NT2/D1 (cell line): ENCODE measurements at regions not wholly inside any gene's neighbourhood (a gene's known extent, or its start where the extent isn't known, plus 50 kb on each side); places are given as distances from the start of the nearest gene placed in this dataset.
"Not testable (repeated sequence)": the region's sequence is repeated elsewhere in the genome, so short reads cannot be mapped to it uniquely, and the experiment has no call there.

Experiments used
- DNase-seq: peaks from one replicate; pipeline ENCODE4 v3.0.0-alpha.2; 2011; ENCODE audit warnings: low read depth, low spot score
- H3K27me3 ChIP-seq: 2 replicates; pipeline ENCODE4 v1.6.0; 2011; ENCODE audit warnings: mild to moderate bottlenecking; ENCODE audit not compliant: insufficient read length, insufficient read depth
- H3K36me3 ChIP-seq: 2 replicates; pipeline ENCODE4 v1.6.1; 2011; ENCODE audit warnings: mild to moderate bottlenecking, low read length, mixed read lengths; ENCODE audit not compliant: insufficient read depth, insufficient read length
- H3K4me1 ChIP-seq: 2 replicates; pipeline ENCODE4 v1.5.1; 2011; ENCODE audit not compliant: insufficient read depth, insufficient read length
- H3K4me3 ChIP-seq: 2 replicates; pipeline ENCODE4 v1.5.1; 2011; ENCODE audit warnings: low read depth; ENCODE audit not compliant: insufficient read length
- H3K9ac ChIP-seq: 2 replicates; pipeline ENCODE4 v1.6.0; 2011; ENCODE audit warnings: low read depth; ENCODE audit not compliant: insufficient read length
- H3K9me3 ChIP-seq: 2 replicates; pipeline ENCODE4 v1.5.1; 2011; ENCODE audit warnings: mild to moderate bottlenecking, low read length; ENCODE audit not compliant: insufficient read depth
- SUZ12 ChIP-seq: IDR thresholded peaks from 2 replicates; pipeline ENCODE4 v1.6.1; 2011; ENCODE audit not compliant: insufficient read length, insufficient read depth; ENCODE audit errors: extremely low read depth
- YY1 ChIP-seq: IDR thresholded peaks from 2 replicates; pipeline ENCODE4 v1.6.1; 2011; ENCODE audit not compliant: insufficient read length, insufficient read depth
- ZNF274 ChIP-seq: IDR thresholded peaks from 2 replicates; pipeline ENCODE4 v1.6.1; 2011; ENCODE audit warnings: mild to moderate bottlenecking, low read depth, low read length

DNA sequence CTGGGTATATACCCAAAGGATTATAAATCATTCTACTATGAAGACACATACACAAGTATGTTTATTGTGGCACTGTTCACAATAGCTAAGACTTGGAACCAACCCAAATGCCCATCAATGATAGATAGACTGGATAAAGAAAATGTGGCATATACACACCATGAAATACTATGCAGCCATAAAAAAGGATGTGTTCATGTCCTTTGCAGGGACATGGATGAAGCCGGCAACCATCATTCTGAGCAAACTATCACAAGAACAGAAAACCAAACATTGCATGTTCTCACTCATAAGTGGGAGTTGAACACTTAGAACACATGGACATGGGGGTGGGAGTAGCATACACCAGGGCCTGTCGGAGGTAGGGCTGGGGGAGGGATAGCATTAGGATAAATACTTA, 94.6 kb upstream of the TBX22 start:
- H3K4me1 ChIP-seq, H3K9ac ChIP-seq, DNase-seq, H3K36me3 ChIP-seq, H3K27me3 ChIP-seq, H3K9me3 ChIP-seq, H3K4me3 ChIP-seq: not testable (repeated sequence)

DNA sequence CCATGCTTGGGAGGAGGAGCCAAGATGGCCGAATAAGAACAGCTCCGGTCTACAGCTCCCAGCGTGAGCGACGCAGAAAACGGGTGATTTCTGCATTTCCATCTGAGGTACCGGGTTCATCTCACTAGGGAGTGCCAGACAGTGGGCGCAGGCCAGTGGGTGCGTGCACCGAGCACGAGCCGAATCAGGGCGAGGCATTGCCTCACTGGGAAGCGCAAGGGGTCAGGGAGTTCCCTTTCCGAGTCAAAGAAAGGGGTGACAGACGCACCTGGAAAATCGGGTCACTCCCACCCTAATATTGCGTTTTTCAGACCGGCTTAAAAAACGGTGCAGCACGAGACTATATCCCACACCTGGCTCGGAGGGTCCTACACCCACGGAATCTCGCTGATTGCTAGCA, 87.8 kb upstream of the TBX22 start:
- H3K9me3 ChIP-seq, H3K27me3 ChIP-seq, H3K4me1 ChIP-seq, DNase-seq, H3K36me3 ChIP-seq: not testable (repeated sequence)
- Histone ChIP-seq H3K9ac (peak overlapping the region; percentile 42), H3K4me3 (peak overlapping the region; percentile 43)

DNA sequence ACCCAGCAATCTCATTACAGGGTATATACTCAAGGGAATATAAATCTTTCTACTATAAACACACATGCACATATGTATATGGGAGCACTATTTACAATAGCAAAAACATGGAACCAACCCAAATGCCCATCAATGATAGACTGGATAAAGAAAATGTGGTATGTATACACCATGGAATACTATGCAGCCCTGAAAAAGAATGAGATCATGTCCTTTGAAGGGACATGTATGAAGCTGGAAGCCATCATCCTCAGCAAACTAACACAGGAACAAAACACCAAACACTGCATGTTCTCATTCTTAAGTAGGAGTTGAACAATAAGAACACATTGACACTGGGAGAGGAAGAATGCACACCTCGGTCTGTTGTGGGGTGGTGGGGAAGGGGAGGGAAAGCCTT, 80.6 kb upstream of the TBX22 start:
- no peaks in the 10 kb centered on the region for H3K4me1 ChIP-seq
- H3K36me3 ChIP-seq: no peaks in the 10 kb centered on the region
- H3K4me3 ChIP-seq: no peak overlapping the region
- no peak for TF ChIP-seq YY1
- no peak for TF ChIP-seq ZNF274
- no peak for TF ChIP-seq SUZ12
- no peak for DNase-seq
- H3K27me3 ChIP-seq: no peaks in the 10 kb centered on the region
- H3K9ac ChIP-seq: no peak overlapping the region
- no peaks in the 10 kb centered on the region; the same call in 1 of the 2 replicates for H3K9me3 ChIP-seq

DNA sequence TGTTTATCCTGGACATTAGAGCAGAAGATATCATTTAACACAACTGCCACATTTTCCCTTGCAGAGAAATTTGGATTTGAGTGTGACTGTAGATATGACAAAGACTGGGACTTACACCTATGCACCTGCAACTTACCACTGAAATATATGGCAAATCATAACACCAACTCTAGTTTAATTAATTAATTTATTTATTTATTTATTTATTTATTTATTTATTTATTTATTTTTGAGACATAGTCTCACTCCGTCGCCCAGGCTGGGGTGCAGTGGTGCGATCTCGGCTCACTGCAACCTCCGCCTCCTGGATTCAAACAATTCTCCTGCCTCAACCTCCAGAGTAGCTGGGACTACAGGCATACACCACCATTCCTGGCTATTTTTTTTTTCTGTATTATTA, 50.4 kb upstream of the TBX22 start:
- H3K36me3 ChIP-seq, H3K4me3 ChIP-seq: not testable (repeated sequence)

More for the DNA sequence above, 50.4 kb upstream of the TBX22 start:
- not testable (repeated sequence) for H3K4me1 ChIP-seq, H3K9me3 ChIP-seq, DNase-seq, H3K27me3 ChIP-seq, H3K9ac ChIP-seq
